ENCODE measurements at regions not wholly inside any gene's neighbourhood (a gene's known extent, or its start where the extent isn't known, plus 50 kb on each side); places are given as distances from the start of the nearest gene placed in this dataset.

DNA sequence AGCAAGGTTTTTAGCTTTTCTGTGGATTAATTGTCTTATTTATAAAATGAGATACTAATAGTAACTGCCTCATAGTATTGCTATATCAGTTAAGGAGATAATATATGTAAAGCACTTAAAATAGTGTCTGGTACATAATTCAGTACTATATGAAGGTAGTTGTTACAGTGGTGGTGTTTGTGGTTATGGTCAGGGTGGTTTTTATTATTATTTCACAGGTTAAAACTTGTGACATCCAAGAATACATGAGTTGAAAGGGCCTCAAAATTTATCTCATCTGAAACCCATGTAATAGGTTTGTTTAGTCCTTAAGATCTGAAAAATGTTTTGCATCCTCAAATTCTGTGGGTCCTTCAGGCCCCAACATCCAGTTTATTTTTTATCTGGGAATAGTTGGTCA is 369.5 kb upstream of the LRATD1 start:
- TF ChIP-seq POLR2AphosphoS5 (IDR thresholded peaks at IDR 0.05) (no peak), EP300 (IDR thresholded peaks at IDR 0.05; ENCODE audit: low read depth) (no peak), POLR2A (IDR thresholded peaks at IDR 0.05) (no peak)
- TF ChIP-seq, protein P1, sequence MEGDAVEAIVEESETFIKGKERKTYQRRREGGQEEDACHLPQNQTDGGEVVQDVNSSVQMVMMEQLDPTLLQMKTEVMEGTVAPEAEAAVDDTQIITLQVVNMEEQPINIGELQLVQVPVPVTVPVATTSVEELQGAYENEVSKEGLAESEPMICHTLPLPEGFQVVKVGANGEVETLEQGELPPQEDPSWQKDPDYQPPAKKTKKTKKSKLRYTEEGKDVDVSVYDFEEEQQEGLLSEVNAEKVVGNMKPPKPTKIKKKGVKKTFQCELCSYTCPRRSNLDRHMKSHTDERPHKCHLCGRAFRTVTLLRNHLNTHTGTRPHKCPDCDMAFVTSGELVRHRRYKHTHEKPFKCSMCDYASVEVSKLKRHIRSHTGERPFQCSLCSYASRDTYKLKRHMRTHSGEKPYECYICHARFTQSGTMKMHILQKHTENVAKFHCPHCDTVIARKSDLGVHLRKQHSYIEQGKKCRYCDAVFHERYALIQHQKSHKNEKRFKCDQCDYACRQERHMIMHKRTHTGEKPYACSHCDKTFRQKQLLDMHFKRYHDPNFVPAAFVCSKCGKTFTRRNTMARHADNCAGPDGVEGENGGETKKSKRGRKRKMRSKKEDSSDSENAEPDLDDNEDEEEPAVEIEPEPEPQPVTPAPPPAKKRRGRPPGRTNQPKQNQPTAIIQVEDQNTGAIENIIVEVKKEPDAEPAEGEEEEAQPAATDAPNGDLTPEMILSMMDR (IDR thresholded peaks at IDR 0.05) = no peak
